ENCODE measurements at regions not wholly inside any gene's neighbourhood (a gene's known extent, or its start where the extent isn't known, plus 50 kb on each side); places are given as distances from the start of the nearest gene placed in this dataset.

DNA sequence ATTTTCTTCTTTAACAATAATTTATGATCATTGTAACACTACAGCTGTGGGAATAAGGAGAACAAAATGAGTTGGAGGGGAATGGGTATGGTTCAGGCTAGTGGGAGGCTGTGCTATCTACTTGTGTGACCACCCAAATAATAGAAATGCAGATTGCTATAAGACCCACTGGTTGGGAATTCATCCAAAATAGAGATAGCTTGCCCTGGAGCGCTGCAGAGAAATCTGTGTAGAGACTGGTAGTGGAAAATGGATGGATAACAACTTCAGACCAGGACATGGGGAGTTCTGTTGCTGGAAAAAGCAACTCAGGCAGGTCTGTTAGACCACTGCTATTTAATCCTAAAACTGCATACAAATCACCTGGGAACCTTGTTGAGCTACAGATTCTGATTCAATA lies 137.1 kb upstream of the MKLN1 start:
- no peak for DNase-seq (ENCODE audit: low read depth in 4 of 4, low spot score in 3 of 4)

DNA sequence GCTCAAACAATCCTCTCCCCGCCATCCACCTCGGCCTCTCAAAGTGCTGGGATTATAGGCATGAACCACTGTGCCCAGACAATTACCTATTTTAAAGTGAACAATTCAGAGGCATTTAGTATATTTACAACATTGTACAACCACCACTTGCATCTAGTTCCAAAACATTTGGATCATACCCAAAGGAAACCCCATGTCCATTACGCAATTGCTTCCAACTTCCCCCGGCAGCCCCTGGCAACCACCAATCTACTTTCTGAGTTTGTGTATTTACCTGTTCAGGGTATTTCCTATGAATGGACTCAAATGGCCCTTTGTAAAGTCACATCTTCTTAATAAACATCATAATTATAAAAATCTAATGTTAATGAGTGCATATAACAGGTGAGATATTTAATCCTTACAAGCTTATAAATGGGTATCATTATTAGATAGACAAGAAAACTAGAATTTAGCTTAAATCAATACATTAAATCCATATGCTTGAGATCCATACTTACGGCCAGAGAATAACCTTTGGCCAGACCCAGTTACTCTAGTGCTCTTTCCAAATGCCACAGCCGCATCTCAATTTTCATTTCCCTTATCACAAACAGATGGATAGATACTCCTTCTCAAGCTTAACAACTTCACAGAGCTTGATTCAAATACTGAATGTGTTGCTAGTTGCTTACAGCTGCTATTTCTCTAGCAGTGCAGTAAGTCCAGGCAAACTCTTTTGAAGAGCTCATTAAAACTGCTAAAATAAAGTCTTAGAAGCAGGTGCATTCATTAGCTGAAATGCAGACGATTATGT lies 133.4 kb upstream of the MKLN1 start:
- DNase-seq (ENCODE audit: low read depth in 4 of 4, low spot score in 3 of 4), result no peak

DNA sequence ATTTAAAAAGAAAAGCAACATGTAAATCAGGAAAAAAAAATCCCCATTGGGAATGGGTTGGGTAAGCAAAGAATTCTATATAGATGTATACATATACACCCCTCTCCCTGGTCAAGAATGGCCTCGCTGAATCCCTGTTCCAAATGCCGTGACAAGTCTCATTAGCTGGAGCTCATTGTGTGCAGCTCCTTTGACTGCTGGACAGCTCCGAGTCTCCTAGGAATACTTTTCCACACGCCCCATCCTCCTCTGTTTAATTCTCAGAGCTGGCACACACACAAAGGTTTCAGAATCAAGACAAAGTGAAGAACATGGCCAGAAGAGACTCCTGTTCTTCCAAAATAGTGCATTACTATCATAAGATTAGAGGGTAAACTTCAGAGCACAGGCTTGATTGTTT lies 130.9 kb upstream of the MKLN1 start:
- peak; percentile 4 to 39 (median 20) for DNase-seq (ENCODE audit: low read depth in 4 of 4, low spot score in 3 of 4)

DNA sequence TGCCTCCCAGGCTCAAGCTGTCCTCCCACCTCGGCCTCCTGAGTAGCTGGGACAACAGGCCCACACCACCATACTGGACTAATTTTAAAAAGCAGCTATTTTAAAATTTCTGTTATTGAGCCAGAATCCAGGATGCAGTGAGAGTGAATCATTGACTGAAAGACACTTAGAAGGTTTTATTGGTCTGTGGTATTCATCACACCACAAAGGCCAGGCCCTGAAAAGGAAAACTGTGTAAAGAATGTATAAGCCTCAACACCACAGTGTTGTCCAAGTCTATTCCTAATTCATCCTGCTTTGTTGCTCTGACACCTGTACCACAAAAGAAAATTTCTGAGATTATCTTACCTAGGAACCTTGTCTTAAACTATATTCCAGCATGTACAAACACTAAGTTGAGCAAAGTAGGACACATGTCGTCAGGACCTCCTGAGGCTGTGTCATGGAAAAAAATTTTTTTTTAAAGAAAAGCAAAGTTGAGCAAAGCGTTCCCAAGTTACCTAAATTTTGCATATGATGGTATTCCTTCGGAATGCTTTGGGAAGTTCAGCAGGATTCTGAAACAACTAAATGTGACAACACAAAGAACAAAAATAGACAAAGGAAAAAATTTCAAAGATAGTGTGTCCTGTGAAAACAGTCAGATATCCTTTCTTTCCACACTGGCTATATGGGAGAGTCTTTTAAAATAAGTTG lies 129.6 kb upstream of the MKLN1 start:
- no peak for DNase-seq (ENCODE audit: low read depth in 4 of 4, low spot score in 3 of 4)

DNA sequence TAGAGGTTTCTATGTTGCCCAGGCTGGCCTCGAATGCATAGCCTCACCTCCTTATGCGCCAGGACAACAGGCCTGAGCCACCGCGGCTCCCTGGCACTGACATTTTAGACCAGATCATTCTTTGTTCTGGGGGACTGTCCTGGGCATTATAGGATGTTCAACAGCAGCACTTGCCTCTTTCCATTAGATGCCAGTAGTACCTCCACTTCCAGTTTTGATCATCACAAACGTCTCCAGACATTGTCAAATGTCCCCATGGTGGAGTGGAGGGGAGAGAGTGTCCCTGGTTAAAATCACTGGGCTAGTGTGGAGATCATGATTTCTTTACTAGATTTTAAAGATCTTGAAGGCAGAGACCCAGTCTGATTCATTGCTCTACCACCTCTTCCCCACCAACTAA lies 125.2 kb upstream of the MKLN1 start:
- DNase-seq (ENCODE audit: low read depth in 4 of 4, low spot score in 3 of 4), result no peak

DNA sequence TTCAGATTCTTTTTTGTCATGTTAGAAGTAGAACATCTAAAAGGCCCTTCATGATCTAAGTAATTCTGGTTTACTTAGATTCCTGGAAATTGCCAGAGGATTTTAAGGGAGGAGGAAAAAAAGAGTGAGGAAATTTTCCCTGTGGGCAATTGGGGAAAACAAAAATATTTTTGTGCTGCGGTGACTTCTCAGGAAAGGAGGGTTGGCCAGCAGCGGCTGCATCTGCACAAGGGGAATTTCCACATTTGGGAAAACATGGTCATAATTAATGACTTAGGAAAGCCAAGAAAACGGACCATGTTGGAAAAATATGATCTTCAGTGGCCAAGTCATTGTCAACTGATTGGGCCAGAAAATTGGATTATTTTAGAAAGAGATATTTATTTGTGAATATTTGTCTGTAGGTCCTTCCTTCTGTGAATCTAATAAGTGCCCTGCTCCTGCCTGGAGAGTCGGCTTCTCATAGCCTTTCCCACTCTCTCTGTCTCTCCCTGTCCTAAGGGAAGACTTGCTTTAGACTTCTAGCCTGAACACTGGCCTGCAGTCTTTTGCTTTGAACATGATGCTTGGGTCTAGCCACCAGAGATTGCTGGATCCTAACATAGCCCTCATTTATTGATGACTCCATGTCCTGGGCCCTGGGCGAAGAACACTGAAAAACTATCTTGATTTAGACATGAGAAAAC lies 124.2 kb upstream of the MKLN1 start:
- DNase-seq (ENCODE audit: low read depth in 4 of 4, low spot score in 3 of 4), result no peak

DNA sequence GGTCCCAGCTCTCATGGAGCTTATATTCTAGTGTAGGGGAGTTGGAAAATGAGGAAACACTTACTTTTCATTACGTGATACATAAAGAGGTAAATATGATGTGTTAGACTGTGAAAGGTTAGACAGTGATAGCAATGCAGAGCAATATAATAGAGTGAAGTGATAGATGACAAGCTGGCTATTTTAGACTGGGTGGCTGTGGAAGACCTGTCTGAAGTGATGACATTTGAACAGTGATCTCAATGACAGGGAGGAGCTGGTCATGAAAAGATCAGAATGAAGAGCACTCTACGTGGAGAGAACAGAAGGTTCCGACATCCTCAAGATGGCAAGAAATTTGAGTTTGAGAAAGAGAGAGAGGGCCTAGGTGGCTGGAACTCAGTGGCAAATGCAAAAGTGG lies 118.9 kb upstream of the MKLN1 start:
- no peak for DNase-seq (ENCODE audit: low read depth in 4 of 4, low spot score in 3 of 4)

DNA sequence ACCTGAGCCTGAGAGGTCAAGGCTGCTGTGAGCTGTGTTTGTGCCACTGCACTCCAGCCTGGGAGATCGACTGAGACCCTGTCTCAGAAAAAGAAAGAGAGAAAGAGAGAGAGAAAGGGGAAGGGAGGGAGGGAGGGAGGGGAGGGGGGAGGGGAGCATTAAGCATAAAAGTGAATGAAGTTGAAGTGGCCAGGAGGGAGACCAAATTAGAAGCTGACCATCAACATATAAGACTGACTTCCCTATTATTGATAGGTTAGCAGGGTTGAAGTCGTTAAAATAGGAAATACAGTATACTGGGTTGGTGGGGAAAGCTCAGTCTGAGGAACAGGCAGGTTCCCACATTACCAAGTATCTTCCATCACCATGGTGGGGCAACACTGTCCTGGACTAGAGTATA lies 117.1 kb upstream of the MKLN1 start:
- DNase-seq (ENCODE audit: low read depth in 4 of 4, low spot score in 3 of 4), result no peak

DNA sequence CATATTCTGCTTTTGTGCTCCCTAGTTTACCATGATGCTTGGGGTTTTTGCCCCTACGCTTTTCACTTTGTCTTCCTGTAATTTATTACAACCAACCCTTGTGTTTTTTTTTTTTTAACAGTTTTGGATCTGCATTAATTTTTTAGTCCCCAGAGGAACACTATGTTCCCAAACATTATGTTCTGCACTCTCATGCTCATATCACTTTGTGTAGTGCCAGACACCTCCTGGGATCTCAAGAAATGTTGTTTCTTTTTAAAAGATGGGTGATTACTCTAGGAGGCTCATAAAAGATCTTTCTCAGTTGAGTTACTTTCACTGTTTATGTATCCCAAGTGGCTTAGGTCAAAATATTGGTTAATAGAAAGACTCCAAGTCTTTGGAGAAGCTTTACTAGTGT lies 116.2 kb upstream of the MKLN1 start:
- DNase-seq (ENCODE audit: low read depth in 4 of 4, low spot score in 3 of 4), result no peak

DNA sequence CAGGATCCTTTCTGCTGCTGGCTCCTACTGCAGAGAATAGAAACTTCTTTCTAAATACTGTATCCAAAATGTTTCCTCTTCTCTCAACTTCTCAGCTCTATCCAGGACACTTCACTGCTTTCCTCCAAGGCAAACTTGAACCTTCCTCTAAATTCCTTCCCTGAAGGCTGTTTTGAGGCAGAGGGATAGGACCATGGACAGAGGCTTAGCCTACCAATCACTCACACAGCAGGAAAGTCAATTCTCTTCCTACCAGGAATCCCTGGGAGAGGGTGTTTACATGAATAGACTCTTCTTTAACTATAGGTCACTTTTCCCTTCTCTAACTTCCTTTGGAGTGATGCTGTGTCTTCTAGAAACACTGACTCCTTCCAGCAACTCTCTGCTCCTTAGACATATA lies 115.6 kb upstream of the MKLN1 start:
- DNase-seq (ENCODE audit: low read depth in 4 of 4, low spot score in 3 of 4), result peak in 1 of 4 donors; percentile 27

DNA sequence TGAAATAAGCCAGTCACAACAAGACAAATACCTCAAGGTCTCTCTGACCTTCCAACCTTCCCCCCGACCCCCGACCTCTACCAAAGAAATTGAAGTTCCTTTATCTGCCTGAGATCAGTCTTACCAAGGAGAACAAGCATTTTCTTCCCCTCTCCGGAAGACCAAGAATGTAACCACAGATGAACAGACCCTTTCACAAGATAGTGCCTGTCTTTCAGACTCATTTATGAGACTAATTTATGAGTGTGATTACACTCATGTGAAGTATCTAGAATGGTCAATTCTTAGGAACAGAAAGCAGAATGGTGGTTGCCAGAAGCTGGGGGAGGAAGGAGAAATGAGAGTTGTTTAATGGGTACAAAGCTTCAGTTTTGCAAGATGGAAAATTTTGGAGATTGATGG lies 108.9 kb upstream of the MKLN1 start:
- DNase-seq (ENCODE audit: low read depth in 4 of 4, low spot score in 3 of 4), result no peak

DNA sequence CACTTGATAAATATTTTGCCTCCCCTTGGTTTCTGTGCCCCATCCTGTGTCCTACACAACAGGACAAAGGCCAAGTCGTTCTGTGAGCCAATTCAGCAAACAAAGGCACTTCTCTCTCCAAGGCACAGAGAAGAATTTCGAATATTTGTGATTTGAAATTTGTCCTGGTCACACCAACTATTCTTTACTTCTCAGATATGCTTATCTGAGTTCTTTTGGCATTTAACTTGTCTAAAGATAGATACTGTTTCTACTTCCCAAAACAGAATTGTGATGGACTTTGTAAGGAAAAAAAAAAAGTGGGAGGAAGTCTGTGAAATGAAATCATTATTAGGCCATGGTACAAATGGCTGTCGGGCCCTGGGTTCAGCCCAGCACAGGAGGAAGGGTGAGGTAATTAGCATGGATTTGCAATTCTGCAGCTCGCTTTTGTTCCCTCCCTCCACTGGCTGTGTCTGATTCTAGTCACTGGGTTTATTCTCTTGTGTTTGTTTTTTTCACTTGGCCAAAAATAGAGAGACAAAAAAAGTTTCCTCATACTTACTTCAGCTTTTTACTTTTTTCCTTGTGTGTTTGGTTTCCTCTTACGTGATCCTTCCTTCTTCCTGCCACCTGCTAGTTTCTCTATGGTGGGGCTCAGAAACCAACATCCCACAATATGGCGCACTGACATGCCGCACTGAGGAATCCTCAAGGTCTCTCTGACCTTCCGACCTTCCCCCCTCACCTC lies 108.2 kb upstream of the MKLN1 start:
- no peak for DNase-seq (ENCODE audit: low read depth in 4 of 4, low spot score in 3 of 4)

DNA sequence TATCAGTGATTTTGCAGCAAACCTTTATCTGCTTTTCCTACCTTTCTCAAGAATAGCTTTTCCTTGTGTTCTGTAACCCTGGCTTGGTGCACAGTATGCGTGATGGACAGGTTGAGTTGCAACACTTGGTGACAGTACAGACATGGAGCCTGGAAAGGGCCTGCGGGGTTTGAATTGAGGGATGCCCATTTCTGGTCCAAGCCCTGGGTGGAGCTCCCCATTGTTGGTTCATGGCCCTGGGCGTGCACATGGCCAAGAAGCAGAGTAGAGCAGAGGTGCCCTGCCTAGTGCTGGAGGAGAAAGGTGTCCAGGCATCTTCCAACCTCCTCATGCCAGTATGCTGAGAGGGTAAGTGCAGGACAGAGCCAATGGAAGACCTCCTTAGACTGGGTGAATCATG lies 106.6 kb upstream of the MKLN1 start:
- no peak for DNase-seq (ENCODE audit: low read depth in 4 of 4, low spot score in 3 of 4)

DNA sequence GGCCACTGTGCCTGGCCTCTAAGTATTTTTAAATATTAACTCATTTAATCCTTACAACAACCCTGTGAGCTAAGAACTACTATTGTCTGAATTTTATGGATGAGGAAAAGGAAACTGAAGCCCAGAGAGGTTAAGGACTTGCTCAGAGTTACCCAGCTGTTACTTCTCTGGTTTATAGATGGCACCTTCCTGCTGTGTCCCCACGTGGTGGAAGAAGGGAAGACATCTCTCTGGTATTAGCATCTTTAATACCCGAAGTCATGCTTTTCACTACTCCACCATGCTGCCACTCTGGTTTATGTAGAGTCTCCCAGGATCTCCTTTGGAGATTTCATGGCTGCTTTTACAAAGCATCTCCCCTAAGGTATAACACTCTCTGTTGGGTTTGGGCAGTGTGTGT lies 105.5 kb upstream of the MKLN1 start:
- DNase-seq (ENCODE audit: low read depth in 4 of 4, low spot score in 3 of 4), result no peak

DNA sequence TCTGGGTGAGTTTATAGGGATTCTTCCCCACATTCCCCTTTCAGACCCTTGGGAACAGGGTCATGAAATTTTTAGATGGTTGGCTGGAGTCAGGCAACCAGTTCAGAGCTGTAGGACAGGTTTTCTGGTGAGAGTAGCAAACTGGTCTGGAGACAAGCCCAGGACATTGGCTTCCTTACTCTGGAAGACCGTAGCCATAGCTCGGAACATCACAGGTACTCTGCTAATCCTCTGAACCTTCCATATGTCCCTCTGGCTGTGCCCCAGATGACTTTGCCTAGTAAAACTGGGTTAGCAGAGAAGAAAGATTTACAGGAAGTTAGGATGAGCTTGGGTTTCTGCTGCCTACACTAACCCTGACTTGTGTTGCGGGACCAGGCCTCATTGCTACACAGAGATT lies 104.5 kb upstream of the MKLN1 start:
- no peak for DNase-seq (ENCODE audit: low read depth in 4 of 4, low spot score in 3 of 4)

DNA sequence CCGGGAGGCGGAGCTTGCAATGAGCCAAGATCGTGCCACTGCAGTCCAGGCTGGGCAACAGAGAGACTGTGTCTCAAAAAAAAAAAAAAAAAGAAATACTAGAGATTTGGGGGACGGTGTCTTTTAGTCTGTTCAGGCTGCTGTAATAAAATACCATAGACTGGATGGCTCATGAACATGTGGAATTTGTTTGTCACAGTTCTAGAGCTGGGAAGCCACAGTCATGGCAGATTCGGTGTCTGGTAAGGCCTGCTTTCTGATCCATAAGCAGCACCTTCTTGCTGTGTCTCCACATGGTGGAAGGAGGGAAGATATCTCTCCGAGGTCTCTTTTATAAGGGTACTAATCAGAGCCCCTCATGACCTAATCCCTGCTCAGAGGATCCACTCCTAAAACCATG lies 102.7 kb upstream of the MKLN1 start:
- DNase-seq (ENCODE audit: low read depth in 4 of 4, low spot score in 3 of 4), result peak in 1 of 4 donors; percentile 4

DNA sequence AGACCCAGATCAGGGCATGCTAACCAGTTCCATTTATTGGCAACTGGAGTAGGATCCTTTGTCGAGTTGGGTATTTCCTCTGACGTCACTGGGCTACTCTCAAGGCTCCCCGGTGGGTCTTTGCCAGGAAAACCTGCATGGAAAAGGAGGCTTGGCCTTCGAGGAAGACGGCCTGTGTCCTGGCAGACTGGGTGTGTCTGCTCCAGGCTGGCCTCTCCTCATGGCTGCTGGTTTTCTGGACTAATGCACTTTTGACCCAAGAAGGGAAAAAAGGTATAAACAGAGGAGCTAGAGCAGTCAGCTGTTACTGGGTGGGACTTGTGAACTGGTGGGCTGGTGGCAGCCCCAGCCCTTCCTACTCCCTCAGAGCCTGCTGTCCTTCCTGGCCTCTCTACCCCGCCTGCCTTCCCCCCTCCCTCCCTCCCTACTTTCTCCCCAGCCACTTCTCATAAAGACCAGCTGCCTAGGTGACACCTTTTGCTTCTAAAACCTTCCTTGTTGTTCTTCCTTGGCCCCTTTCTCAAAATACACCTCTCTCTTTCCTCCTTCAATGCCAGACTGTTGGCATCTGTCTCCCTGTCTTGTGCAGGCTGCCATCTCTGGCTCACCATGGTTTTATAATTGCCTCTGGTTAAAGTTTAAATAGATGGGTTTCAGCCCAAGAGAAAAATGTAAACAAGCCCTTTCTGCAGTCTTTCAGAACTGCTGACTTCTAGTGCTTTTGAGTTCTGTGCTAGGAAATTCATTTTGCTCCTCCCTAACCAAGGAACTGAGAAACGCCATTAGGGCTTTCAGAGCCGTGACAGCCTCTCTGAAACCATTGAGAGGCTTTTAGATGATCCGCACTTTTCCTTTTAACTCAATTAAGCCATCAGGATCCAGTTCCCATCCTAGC lies 101.8 kb upstream of the MKLN1 start:
- peak in 1 of 4 donors; percentile 19 for DNase-seq (ENCODE audit: low read depth in 4 of 4, low spot score in 3 of 4)

DNA sequence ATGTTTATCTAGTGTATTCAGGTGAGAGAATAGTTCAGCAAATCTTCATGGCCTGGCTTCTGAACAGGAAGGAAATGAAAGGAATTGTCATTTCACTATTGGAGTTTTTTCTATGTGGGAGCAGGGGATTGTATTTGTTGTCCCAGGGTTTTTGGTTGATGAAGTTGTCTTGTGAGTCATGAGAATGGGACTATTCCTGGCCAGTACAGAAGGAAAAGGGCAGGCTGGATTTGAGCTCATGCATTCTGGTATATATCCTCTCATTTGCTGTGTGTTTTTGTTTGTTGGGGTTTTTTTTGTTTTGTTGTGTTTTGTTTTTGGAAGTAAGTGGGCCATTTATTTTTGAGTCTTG lies 101.2 kb upstream of the MKLN1 start:
- DNase-seq (ENCODE audit: low read depth in 4 of 4, low spot score in 3 of 4), result no peak

DNA sequence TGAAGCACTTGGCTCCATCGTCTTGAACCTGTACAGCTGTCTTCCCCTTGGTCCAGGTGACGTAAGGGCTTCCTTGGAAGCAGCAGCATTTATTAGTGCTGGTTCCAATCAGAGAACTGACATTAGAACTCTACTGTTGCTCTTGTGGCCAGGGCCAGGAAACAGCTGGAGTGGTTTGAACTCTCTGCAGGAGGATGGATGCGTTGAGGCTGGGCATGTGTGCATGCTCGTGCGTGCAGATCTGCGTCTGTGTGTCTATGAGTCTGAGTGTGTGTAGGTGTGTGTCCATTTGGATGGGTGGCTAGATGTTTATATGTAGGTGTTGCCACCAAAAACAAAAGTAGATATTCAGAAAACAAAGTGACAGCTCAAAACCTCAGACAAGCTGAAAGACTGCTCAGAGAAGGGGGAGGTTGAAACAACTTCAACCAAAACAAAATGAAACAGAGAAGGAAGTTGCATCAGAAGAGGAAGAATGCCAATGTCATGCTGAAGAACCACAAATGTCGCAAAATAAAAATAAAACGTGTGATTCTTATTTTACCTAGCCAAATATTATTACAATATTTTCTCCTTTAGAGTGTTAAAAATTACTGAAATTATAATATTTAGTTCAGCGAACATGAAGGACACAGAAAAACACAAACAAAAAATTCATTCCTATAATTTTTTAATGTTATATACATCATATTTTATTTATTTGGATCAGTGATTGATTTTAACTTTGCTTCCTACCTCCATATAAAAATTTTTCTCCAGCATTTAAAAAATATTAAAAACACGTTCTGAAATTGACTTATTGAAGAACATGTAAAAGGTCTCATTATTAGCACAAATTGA lies 96.1 kb upstream of the MKLN1 start:
- DNase-seq (ENCODE audit: low read depth in 4 of 4, low spot score in 3 of 4), result no peak
